Activated CD4-positive, alpha-beta T cell treated with anti-CD3 and anti-CD28 coated beads, Interleukin-2, amount 10 ng/mL, durations not matched to agents 7 days and 5 days (primary cell): ENCODE measurements at regions not wholly inside any gene's neighbourhood (a gene's known extent, or its start where the extent isn't known, plus 50 kb on each side); places are given as distances from the start of the nearest gene placed in this dataset.

Source experiments
- CTCF ChIA-PET: fragments of 350-600 bp; sonication (Branson Sonifier 250); formaldehyde crosslinking; loops from one replicate; lab custom pipeline; 2021; ENCODE audit warnings: antibody characterized with exemption; lab: Charles Lee
- POLR2A ChIA-PET: fragments of 350-600 bp; sonication (Branson Sonifier 250); formaldehyde crosslinking; loops from one replicate; lab custom pipeline; 2021; ENCODE audit warnings: antibody characterized with exemption; lab: Charles Lee
- DNase-seq: peaks from one replicate; pipeline ENCODE4 v3.0.0-alpha.2; 2020
- H3K27ac Mint-ChIP-seq: one replicate; pipeline ENCODE4 v1.8.0; 2021; ENCODE audit warnings: mild to moderate bottlenecking, moderate library complexity, mixed read lengths
- H3K27me3 Mint-ChIP-seq: one replicate; pipeline ENCODE4 v1.8.0; 2021; ENCODE audit warnings: mixed read lengths
- H3K36me3 Mint-ChIP-seq: one replicate; pipeline ENCODE4 v1.8.0; 2021; ENCODE audit warnings: low read depth, mixed read lengths
- H3K4me1 Mint-ChIP-seq: one replicate; pipeline ENCODE4 v1.8.0; 2021; ENCODE audit warnings: mixed read lengths
- H3K4me3 Mint-ChIP-seq: one replicate; pipeline ENCODE4 v1.8.0; 2021; ENCODE audit warnings: mild to moderate bottlenecking, moderate library complexity, mixed read lengths
- H3K9me3 Mint-ChIP-seq: one replicate; pipeline ENCODE4 v1.8.0; 2021; ENCODE audit warnings: mixed read lengths

GRCh38 chr14:96931751-96932150 lies 134.6 kb downstream of the VRK1 start:
- no peaks in the 10 kb centered on the region for H3K36me3 Mint-ChIP-seq

DNA sequence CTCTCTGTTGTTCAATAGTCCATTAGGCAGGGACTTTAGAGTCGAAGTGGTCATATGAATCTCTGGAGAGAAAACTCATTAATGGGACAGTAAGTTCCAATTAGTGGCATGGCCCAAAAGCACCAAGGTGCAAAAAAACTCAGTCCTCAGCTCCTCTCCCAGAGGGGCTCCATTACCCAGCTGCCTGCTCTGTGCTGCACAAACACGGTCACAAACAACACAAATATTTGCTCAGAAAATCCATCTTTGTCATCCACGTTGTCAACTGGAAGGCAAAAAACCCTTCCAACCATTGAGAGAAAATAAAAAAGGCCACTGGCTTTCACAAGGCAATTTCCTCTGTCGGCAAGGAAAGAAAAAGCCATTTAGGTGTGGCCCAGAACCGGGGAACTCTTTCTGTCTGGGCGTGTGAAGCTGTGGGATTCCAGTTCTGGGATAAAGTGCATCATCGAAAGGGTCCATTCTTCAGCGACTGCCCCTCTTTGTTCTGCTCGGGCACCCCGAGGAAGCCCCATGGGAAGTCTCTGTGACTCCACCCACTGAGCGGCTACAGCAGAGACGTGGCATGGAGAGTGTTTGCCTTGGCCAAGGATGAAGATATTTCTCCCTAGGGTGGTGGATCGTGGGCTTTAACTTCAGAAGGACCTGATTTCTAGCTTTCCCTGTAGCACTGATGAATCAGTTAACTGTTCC lies 137.6 kb downstream of the VRK1 start:
- H3K4me3 Mint-ChIP-seq: no peak overlapping the region
- POLR2A ChIA-PET: no interaction called here
- no peaks in the 10 kb centered on the region for H3K4me1 Mint-ChIP-seq
- H3K9me3 Mint-ChIP-seq: no peaks in the 10 kb centered on the region
- DNase-seq: no peak
- CTCF ChIA-PET: no interaction called here
- no peaks in the 10 kb centered on the region for H3K36me3 Mint-ChIP-seq
- no peaks in the 10 kb centered on the region for H3K27me3 Mint-ChIP-seq
- no peak overlapping the region for H3K27ac Mint-ChIP-seq

More at GRCh38 chr14:96931751-96932150, 134.6 kb downstream of the VRK1 start:
- no peak overlapping the region for H3K4me3 Mint-ChIP-seq
- H3K27me3 Mint-ChIP-seq: no peaks in the 10 kb centered on the region
- no peak overlapping the region for H3K27ac Mint-ChIP-seq
- no peak for DNase-seq
- H3K4me1 Mint-ChIP-seq: no peaks in the 10 kb centered on the region
- POLR2A ChIA-PET: no interaction called here
- CTCF ChIA-PET: no interaction called here
- no peaks in the 10 kb centered on the region for H3K9me3 Mint-ChIP-seq

DNA sequence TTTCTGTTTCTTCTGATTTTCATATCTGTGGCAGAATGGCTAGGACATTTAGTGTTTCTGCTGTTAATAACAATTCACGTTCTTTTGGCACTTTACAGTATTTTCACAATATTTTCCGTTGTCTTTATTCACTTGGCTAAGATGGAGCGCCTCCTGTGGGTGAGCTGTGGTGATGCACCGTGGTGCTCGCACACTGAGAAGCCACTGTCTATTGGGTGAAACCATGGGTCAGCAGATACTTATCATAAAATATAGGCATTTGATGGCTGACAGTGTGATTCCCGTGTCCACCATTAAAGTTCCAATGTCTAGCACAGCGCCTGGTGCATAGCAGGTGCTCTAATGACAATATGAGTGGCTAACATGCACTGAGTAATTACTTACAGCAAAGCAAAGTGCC lies 141.8 kb downstream of the VRK1 start:
- Mint-ChIP-seq H3K27ac (no peak overlapping the region), H3K4me1 (no peaks in the 10 kb centered on the region), H3K36me3 (no peaks in the 10 kb centered on the region), H3K9me3 (no peaks in the 10 kb centered on the region), H3K27me3 (no peaks in the 10 kb centered on the region), H3K4me3 (no peak overlapping the region)
- POLR2A ChIA-PET: no interaction called here
- no peak for DNase-seq
- CTCF ChIA-PET: interaction anchor here (1.2 kb wide), 1 partner anchor 11 kb away, joined by 3 read pairs; no protein-coding TSS in a partner anchor

DNA sequence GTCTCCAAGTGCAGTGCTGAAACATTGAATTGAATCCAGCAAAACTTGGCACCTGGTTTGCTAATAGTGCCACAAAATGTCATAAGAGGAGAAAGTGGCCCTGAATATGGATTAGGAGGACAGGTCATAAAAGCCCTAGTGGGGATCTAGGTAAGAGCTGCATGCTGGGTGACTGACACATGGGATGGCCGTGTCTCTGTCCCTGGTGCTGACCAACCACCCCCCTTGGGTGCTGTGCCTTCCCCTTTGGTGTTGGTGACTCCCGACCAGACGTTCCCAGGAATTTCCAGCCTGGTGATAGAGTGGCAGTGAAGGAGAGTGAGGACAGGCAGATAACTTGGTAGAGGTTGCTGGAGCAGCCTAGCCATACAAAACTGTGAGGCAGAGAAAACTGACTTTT lies 142.8 kb downstream of the VRK1 start:
- POLR2A ChIA-PET: no interaction called here
- H3K27me3 Mint-ChIP-seq: no peaks in the 10 kb centered on the region
- no peaks in the 10 kb centered on the region for H3K9me3 Mint-ChIP-seq
- CTCF ChIA-PET: no interaction called here
- H3K36me3 Mint-ChIP-seq: no peaks in the 10 kb centered on the region
- no peak for DNase-seq
- H3K4me1 Mint-ChIP-seq: no peaks in the 10 kb centered on the region
- no peak overlapping the region for H3K4me3 Mint-ChIP-seq
- H3K27ac Mint-ChIP-seq: no peak overlapping the region

DNA sequence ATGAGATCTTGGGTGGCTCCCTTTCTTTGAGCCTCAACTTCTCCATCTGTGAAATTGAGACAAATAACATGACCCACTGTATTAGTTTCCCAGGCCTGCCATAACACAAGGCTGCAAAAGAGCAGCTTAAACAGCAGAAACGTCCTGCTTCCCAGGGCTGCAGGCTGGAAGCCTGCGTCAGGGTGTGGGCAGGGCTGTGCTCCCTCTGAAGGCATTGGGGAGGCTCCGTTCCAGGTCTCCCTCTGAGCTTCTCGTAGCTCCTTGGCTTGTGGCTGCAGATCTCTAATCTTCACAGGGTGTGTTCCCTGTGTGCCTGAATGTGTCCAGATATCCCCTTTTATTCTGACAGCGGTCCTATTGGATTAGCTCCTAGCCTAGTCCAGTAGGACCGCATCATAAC lies 147.1 kb downstream of the VRK1 start:
- Mint-ChIP-seq H3K36me3 (no peaks in the 10 kb centered on the region), H3K9me3 (no peaks in the 10 kb centered on the region), H3K4me3 (no peak overlapping the region), H3K27ac (no peak overlapping the region), H3K27me3 (no peaks in the 10 kb centered on the region), H3K4me1 (peaks cover 10% of the 10 kb centered on the region)
- DNase-seq: no peak
- ChIA-PET CTCF (no interaction called here), POLR2A (no interaction called here)

DNA sequence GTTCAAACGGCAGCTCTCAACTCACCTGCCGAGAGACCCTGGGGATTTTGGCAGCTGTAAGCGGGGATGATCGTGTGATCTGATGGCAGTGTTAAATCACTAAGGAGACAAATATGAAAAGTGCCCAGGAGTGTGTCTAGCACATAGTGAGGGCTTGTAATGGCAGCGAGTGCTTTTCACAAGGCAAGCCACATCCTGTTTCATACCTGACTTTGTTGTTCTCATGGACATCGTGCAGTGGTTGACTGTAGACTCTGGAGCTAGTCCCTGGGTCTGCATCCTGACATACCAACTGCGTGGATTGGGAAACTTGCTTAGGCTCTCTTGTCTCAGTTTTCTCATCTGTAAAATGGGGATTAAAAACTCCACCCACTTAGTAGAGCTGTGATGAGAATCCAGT lies 148.5 kb downstream of the VRK1 start:
- CTCF ChIA-PET: no interaction called here
- H3K9me3 Mint-ChIP-seq: no peaks in the 10 kb centered on the region
- no peaks in the 10 kb centered on the region for H3K36me3 Mint-ChIP-seq
- H3K27me3 Mint-ChIP-seq: no peaks in the 10 kb centered on the region
- H3K27ac Mint-ChIP-seq: no peak overlapping the region
- H3K4me1 Mint-ChIP-seq: peaks cover 16% of the 10 kb centered on the region
- POLR2A ChIA-PET: no interaction called here
- H3K4me3 Mint-ChIP-seq: no peak overlapping the region
- DNase-seq: no peak

GRCh38 chr14:96949594-96949993 lies 152.4 kb downstream of the VRK1 start:
- H3K9me3 Mint-ChIP-seq: no peaks in the 10 kb centered on the region
- no peak overlapping the region for H3K27ac Mint-ChIP-seq
- ChIA-PET CTCF (interaction anchor here (0.6 to 1.3 kb wide), 2 partner anchors 11 to 468 kb away, joined by 3 to 4 read pairs; no protein-coding TSS in a partner anchor), POLR2A (no interaction called here)
- no peak overlapping the region for H3K4me3 Mint-ChIP-seq
- peaks cover 16% of the 10 kb centered on the region for H3K4me1 Mint-ChIP-seq
- H3K27me3 Mint-ChIP-seq: no peaks in the 10 kb centered on the region
- DNase-seq: no peak
- no peaks in the 10 kb centered on the region for H3K36me3 Mint-ChIP-seq

DNA sequence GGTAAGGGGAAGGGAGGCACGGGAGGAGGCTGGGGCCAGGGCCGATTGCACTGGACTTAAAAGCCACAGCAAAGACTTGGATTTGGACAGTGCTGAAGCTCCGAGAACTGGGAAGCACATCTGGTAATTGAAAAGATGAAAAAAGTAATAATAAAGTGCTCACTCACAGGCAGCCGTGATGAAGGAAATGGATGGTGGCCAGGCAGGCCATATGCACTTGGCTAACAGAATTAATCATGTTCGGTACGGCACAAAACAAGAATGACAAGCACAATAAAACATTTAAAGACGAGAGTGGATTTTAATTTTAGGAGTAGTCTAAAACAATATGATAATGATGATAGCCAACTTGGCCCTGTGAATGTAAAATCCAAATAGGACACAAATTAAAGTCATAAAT lies 154.3 kb downstream of the VRK1 start:
- DNase-seq: no peak
- POLR2A ChIA-PET: no interaction called here
- H3K36me3 Mint-ChIP-seq: no peaks in the 10 kb centered on the region
- H3K4me3 Mint-ChIP-seq: no peak overlapping the region
- H3K27ac Mint-ChIP-seq: no peak overlapping the region
- no peaks in the 10 kb centered on the region for H3K27me3 Mint-ChIP-seq
- CTCF ChIA-PET: interaction anchor here (0.7 kb wide), 1 partner anchor 10 kb away, joined by 3 read pairs; no protein-coding TSS in a partner anchor
- peaks cover 6% of the 10 kb centered on the region for H3K4me1 Mint-ChIP-seq
- H3K9me3 Mint-ChIP-seq: no peaks in the 10 kb centered on the region

DNA sequence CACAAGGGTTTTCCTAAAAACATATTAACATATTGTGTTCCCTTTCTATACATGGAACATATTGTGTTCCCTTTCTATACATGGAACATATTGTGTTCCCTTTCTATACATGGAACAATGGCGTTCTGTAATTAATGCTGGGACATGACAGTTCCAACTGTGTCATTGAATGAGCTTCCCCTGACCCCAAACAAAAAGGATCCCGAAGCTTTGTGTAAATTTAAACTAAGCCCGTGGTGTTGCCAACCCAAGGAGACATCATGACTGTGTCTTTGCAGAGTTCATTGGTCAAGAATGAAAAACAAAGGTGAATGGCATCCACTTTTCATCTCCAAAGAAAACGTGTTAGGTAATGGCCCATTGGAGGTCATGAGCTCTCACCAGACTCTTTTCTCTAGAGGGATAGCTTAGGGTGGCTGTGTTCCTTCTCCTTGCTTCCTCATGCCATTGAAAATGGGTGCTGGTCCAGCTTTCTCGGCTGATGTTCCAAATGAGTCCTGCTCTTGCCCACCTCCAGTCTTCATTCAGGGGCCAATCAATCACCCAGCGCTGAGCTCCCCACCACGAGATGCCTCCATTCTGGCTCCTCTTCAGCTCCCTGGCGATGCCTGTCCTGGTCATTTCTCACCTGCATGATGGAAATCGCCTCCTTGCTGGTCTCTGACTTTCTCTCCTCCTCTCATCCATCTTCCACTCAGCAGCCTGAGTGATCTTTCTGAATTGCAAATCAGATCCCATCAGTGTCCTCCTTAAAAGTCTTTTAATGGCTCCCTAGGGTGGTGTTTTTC lies 156.1 kb downstream of the VRK1 start:
- CTCF ChIA-PET: no interaction called here
- no peak overlapping the region for H3K4me3 Mint-ChIP-seq
- no peaks in the 10 kb centered on the region for H3K36me3 Mint-ChIP-seq
- POLR2A ChIA-PET: no interaction called here
- no peaks in the 10 kb centered on the region for H3K9me3 Mint-ChIP-seq
- DNase-seq: no peak
- H3K27ac Mint-ChIP-seq: no peak overlapping the region
- H3K27me3 Mint-ChIP-seq: no peaks in the 10 kb centered on the region
- peaks cover 6% of the 10 kb centered on the region for H3K4me1 Mint-ChIP-seq

DNA sequence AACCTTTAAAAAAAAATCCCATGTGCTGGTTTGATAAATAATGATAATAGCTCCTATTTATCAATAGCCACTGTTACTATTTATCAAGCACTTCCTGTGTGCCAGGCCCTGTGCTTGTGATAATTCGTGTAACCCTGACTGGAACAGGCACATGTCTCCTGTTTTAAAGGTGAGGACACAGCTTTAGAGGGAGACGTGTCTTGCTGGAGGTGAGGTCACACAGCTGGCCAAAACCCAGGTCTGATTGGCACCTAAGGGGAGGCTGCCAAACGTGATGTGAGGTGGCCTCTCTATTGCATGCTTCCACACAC lies 156.6 kb downstream of the VRK1 start:
- POLR2A ChIA-PET: no interaction called here
- Mint-ChIP-seq H3K4me3 (no peak overlapping the region), H3K27ac (no peak overlapping the region), H3K36me3 (no peaks in the 10 kb centered on the region), H3K4me1 (peaks cover 6% of the 10 kb centered on the region), H3K9me3 (no peaks in the 10 kb centered on the region), H3K27me3 (no peaks in the 10 kb centered on the region)
- DNase-seq: no peak
- CTCF ChIA-PET: no interaction called here

GRCh38 chr14:96956464-96957239 lies 159.5 kb downstream of the VRK1 start:
- CTCF ChIA-PET: no interaction called here

GRCh38 chr14:96958057-96958456 lies 160.9 kb downstream of the VRK1 start:
- peaks cover 18% of the 10 kb centered on the region for H3K9me3 Mint-ChIP-seq
- H3K36me3 Mint-ChIP-seq: peaks cover 29% of the 10 kb centered on the region
- ChIA-PET POLR2A (no interaction called here), CTCF (no interaction called here)
- H3K27me3 Mint-ChIP-seq: no peaks in the 10 kb centered on the region
- H3K4me1 Mint-ChIP-seq: peaks cover 22% of the 10 kb centered on the region
- no peak overlapping the region for H3K27ac Mint-ChIP-seq
- no peak for DNase-seq
- no peak overlapping the region for H3K4me3 Mint-ChIP-seq

More at GRCh38 chr14:96956464-96957239, 159.5 kb downstream of the VRK1 start:
- DNase-seq: no peak
- H3K36me3 Mint-ChIP-seq: peaks cover 16% of the 10 kb centered on the region
- H3K9me3 Mint-ChIP-seq: peaks cover 8% of the 10 kb centered on the region
- no peak overlapping the region for H3K4me3 Mint-ChIP-seq
- no peak overlapping the region for H3K27ac Mint-ChIP-seq
- peaks cover 10% of the 10 kb centered on the region for H3K4me1 Mint-ChIP-seq
- H3K27me3 Mint-ChIP-seq: no peaks in the 10 kb centered on the region
- POLR2A ChIA-PET: interaction anchor here (0.8 kb wide), 1 partner anchor 34 kb away, joined by 3 read pairs; no protein-coding TSS in a partner anchor

DNA sequence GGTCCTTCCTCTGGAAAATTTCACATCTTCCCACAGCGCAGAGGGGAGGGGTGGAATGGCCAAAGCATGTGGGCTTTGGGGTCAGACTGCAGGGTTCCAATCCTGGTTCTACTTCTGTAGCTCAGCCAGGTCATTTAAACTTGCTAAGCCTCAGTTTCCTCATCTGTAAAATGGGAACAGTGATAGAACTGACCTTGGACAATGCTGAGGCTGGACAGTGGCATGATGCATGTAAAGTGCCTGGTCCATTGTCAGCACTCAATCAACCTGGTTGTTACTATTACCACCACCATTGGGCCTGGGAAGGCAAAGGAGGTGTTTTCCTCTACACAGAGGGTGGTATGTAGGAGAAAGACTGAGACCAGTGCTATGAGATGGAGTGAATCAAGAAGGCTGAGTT lies 162.8 kb downstream of the VRK1 start:
- peaks cover 36% of the 10 kb centered on the region for H3K36me3 Mint-ChIP-seq
- peaks cover 22% of the 10 kb centered on the region for H3K4me1 Mint-ChIP-seq
- CTCF ChIA-PET: no interaction called here
- no peaks in the 10 kb centered on the region for H3K27me3 Mint-ChIP-seq
- H3K4me3 Mint-ChIP-seq: no peak overlapping the region
- POLR2A ChIA-PET: no interaction called here
- H3K27ac Mint-ChIP-seq: no peak overlapping the region
- no peak for DNase-seq
- peaks cover 26% of the 10 kb centered on the region for H3K9me3 Mint-ChIP-seq
